BJ (cell line): ENCODE measurements at regions not wholly inside any gene's neighbourhood (a gene's known extent, or its start where the extent isn't known, plus 50 kb on each side); places are given as distances from the start of the nearest gene placed in this dataset.

Experiments used
- CTCF ChIA-PET: fragments of 350-600 bp; formaldehyde crosslinking; extraction: SDS; loops from one replicate; lab custom pipeline; 2021; ENCODE audit warnings: antibody characterized with exemption, inconsistent platforms; lab: Yijun Ruan, JAX
- POLR2A ChIA-PET: fragments of 300-600 bp; sonication (Branson Sonifier 250); formaldehyde crosslinking; extraction: SDS; loops from one replicate; lab custom pipeline; 2021; ENCODE audit warnings: antibody characterized with exemption; lab: Charles Lee
- DNase-seq: peaks from one replicate; pipeline ENCODE4 v3.0.0-alpha.2; 2011; ENCODE audit warnings: low read depth
- H3K27me3 ChIP-seq: 2 replicates; pipeline ENCODE4 v1.6.0; 2011; ENCODE audit warnings: low read length; ENCODE audit not compliant: control insufficient read depth, insufficient read depth
- H3K36me3 ChIP-seq: 2 replicates; pipeline ENCODE4 v1.5.1; 2011; ENCODE audit warnings: low read length; ENCODE audit not compliant: control insufficient read depth, insufficient read depth
- H3K4me3 ChIP-seq: 2 replicates; pipeline ENCODE4 v1.5.1; 2011; ENCODE audit warnings: low read depth, mild to moderate bottlenecking, control low read depth, low read length
- CTCF ChIP-seq: IDR thresholded peaks from 2 replicates; pipeline ENCODE4 v1.5.1; 2011; ENCODE audit warnings: low read depth, mild to moderate bottlenecking, control low read depth, inconsistent platforms, low read length, moderate library complexity; ENCODE audit not compliant: insufficient read depth

DNA sequence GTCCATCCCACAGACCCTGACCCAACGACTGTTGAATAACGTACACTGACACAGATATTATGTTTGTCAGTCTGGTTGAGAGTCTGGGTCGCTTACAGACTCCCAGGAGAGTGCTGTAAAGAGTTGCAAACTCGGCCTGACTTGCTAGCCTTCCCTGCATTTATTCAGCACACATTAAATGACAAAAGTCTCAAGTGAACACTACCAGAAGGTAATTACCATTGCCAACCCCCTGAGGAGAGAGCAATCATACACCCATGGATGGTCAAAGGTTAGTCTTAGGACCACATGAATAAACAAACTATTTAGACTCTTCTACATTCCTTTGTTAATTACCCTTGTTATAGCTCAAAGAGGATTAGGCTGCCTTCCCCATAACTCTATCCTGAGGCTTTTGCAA lies 1048.6 kb downstream of the PCDH17 start:
- no peak for TF ChIP-seq CTCF
- Histone ChIP-seq H3K4me3 (no peak overlapping the region), H3K27me3 (no peaks in the 10 kb centered on the region), H3K36me3 (no peaks in the 10 kb centered on the region)
- CTCF ChIA-PET, result no interaction called here
- POLR2A ChIA-PET, result no interaction called here
- DNase-seq, result no peak

DNA sequence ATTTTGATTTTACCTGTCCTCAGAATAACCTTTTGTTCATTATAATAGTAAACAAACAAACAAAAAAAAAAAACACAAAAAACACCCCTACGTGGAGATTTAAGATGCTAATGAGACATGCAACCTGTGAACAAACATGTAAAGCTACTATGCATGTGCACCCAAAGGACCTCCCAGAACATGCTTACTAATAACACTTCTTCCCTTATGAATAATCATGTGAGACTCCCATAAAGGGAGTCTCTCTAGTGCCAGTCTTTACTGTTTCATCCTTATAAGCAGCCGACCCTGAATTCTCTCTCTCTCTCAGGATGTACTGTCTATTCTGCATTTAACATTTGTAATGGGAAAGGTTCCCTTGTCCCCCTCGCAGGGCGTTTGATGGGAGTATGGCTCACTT lies 1051.1 kb downstream of the PCDH17 start:
- ChIA-PET POLR2A (no interaction called here), CTCF (no interaction called here)
- Histone ChIP-seq H3K27me3 (no peaks in the 10 kb centered on the region), H3K4me3 (no peak overlapping the region), H3K36me3 (no peaks in the 10 kb centered on the region)
- TF ChIP-seq CTCF, result no peak
- no peak for DNase-seq

GRCh38 chr13:58687148-58687547 lies 1055.6 kb downstream of the PCDH17 start:
- H3K4me3 ChIP-seq, result no peak overlapping the region
- ChIA-PET CTCF (no interaction called here), POLR2A (no interaction called here)
- no peak for TF ChIP-seq CTCF
- no peaks in the 10 kb centered on the region for H3K36me3 ChIP-seq
- no peaks in the 10 kb centered on the region for H3K27me3 ChIP-seq
- DNase-seq, result no peak

- H3K4me3 ChIP-seq, result no peak overlapping the region
- H3K36me3 ChIP-seq, result no peaks in the 10 kb centered on the region
- ChIA-PET CTCF (no interaction called here), POLR2A (no interaction called here)
- no peak for DNase-seq
- no peaks in the 10 kb centered on the region for H3K27me3 ChIP-seq
- no peak for TF ChIP-seq CTCF
These were observed 1067.0 kb downstream of the PCDH17 start for GRCh38 chr13:58698531-58698930.

DNA sequence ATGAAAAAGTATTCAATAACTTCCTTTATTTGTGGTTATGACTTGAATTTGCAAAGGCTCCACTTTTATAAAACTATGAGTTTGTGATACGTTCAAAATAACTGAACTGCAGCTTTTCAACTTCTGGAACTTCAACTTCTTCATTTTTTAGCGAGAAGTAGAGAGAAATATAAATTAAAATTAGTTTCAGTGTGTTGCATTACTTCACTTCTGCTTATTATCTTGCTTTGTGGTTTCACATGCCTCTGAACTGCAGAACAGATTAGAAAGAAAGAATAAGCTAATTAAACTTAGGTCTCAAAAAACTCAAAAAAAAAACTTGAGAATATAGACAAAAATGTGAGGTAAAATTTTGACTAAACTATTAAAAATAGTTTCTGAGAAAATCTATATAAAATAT lies 1073.4 kb downstream of the PCDH17 start:
- no peak for TF ChIP-seq CTCF
- H3K36me3 ChIP-seq, result no peaks in the 10 kb centered on the region
- ChIA-PET POLR2A (no interaction called here), CTCF (interaction anchor here (1.2 kb wide), 1 partner anchor 8 kb away, joined by 3 read pairs; no protein-coding TSS in a partner anchor)
- H3K4me3 ChIP-seq, result no peak overlapping the region
- no peak for DNase-seq
- no peaks in the 10 kb centered on the region for H3K27me3 ChIP-seq
